Endothelial cell (in vitro differentiated cells): ENCODE measurements at regions not wholly inside any gene's neighbourhood (a gene's known extent, or its start where the extent isn't known, plus 50 kb on each side); places are given as distances from the start of the nearest gene placed in this dataset.

ENCODE experiments used
- DNase-seq: peaks from one replicate; pipeline ENCODE4 v3.0.0; 2021; ENCODE audit warnings: low spot score
- H3K27ac Mint-ChIP-seq: one replicate; pipeline ENCODE4 v1.8.0; 2021; ENCODE audit warnings: mixed read lengths, inconsistent platforms; ENCODE audit not compliant: unreplicated experiment
- H3K27me3 Mint-ChIP-seq: one replicate; pipeline ENCODE4 v1.8.0; 2021; ENCODE audit warnings: mild to moderate bottlenecking, moderate library complexity, mixed read lengths, inconsistent platforms; ENCODE audit not compliant: unreplicated experiment
- H3K36me3 Mint-ChIP-seq: one replicate; pipeline ENCODE4 v1.8.0; 2021; ENCODE audit warnings: mild to moderate bottlenecking, low read depth, mixed read lengths, inconsistent platforms; ENCODE audit not compliant: unreplicated experiment
- H3K4me1 Mint-ChIP-seq: one replicate; pipeline ENCODE4 v1.8.0; 2021; ENCODE audit warnings: mild to moderate bottlenecking, mixed read lengths, inconsistent platforms; ENCODE audit not compliant: unreplicated experiment
- H3K4me3 Mint-ChIP-seq: one replicate; pipeline ENCODE4 v1.8.0; 2021; ENCODE audit warnings: mild to moderate bottlenecking, mixed read lengths, inconsistent platforms; ENCODE audit not compliant: unreplicated experiment
- H3K9me3 Mint-ChIP-seq: one replicate; pipeline ENCODE4 v1.8.0; 2021; ENCODE audit warnings: mixed read lengths, inconsistent platforms; ENCODE audit not compliant: unreplicated experiment
- TF ChIP-seq, protein P1 (sequence below): fragments of 200-600 bp; sonication (generic); IDR thresholded peaks from one replicate; pipeline ENCODE4 v1.5.0; 2021; ENCODE audit warnings: antibody characterized with exemption; ENCODE audit not compliant: unreplicated experiment

DNA sequence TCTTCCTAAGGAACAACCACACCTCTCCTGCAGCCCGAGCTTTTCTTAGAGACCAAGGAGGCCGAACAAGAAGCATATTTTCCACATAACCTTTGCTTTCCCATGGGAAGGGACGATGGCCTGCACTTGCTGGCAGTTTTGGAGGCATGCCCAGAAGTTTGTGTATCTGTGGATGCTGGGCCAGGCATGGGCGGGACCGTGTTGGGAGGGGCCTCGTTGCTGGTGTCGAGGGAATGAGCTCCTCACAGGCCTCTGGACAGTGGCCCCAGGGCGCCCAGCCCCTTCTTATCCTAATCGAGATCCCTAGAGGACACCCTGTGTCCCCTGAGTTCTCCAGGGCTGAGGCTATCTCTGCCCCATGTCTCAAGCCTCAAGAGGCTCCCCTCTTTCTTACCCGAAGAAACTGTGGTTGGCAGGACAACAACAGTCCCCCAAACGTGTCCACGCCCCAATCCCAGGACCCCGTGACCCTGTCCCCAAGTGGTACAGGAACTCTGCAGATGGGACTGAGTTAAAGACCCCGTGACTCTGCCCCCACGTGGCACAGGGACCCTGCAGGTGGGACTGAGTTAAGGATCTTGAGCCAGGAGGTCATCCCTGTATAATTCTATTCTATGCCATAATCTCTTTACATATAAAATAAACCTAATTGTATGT, 99.5 kb upstream of the BHLHE23 start:
- no peak for DNase-seq
- peaks cover 10% of the 10 kb centered on the region for H3K9me3 Mint-ChIP-seq
- H3K27me3 Mint-ChIP-seq, result peaks cover 4% of the 10 kb centered on the region
- H3K4me1 Mint-ChIP-seq, result no peaks in the 10 kb centered on the region
- H3K4me3 Mint-ChIP-seq, result no peak overlapping the region
- TF ChIP-seq, protein P1, sequence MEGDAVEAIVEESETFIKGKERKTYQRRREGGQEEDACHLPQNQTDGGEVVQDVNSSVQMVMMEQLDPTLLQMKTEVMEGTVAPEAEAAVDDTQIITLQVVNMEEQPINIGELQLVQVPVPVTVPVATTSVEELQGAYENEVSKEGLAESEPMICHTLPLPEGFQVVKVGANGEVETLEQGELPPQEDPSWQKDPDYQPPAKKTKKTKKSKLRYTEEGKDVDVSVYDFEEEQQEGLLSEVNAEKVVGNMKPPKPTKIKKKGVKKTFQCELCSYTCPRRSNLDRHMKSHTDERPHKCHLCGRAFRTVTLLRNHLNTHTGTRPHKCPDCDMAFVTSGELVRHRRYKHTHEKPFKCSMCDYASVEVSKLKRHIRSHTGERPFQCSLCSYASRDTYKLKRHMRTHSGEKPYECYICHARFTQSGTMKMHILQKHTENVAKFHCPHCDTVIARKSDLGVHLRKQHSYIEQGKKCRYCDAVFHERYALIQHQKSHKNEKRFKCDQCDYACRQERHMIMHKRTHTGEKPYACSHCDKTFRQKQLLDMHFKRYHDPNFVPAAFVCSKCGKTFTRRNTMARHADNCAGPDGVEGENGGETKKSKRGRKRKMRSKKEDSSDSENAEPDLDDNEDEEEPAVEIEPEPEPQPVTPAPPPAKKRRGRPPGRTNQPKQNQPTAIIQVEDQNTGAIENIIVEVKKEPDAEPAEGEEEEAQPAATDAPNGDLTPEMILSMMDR, result no peak
- H3K36me3 Mint-ChIP-seq, result no peaks in the 10 kb centered on the region
- H3K27ac Mint-ChIP-seq, result no peak overlapping the region

DNA sequence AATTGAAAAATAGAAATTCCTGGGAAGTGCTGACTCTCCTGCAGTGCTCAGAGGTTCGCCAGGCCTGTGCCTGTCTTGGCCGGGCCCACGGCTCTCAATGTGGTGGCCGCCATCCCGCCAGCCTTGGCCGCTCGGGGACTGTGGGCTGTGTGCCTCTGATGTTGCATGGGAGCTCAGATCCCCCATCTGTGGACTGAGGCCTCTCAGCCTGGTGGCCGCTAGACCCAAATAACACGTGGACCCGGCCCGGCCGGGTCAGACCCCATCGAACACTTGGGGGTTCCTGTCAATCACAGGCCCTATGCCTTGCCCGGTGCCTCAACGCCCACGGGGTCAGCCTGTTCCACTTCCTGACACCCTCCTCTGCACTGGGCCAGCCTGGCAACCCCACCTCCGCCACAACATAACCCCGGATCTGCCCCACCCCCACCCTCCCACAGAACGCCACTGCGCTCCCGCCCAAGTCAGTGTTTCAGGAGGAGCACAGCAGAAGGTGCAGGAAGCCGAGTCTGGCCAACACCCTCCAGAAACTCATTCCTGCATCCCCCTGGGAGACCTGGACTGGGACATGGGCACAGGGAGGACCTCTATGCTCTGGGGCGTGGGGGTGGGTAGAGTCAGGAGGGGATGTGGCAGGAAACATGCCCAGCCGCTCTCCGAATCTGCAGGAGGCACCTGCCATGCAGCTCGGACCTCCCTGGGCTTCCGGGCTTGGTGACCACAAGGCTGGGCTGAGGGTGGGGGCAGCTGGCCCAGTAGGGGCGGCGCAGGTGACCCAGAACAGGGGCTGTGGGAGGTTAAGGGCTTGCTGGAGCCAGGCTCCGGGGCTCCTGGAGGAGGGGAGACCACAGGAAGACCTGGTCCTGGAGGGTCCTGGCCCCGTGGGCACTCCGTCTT, 98.7 kb upstream of the BHLHE23 start:
- no peak overlapping the region for H3K4me3 Mint-ChIP-seq
- H3K27ac Mint-ChIP-seq, result no peak overlapping the region
- H3K27me3 Mint-ChIP-seq, result peaks cover 4% of the 10 kb centered on the region

DNA sequence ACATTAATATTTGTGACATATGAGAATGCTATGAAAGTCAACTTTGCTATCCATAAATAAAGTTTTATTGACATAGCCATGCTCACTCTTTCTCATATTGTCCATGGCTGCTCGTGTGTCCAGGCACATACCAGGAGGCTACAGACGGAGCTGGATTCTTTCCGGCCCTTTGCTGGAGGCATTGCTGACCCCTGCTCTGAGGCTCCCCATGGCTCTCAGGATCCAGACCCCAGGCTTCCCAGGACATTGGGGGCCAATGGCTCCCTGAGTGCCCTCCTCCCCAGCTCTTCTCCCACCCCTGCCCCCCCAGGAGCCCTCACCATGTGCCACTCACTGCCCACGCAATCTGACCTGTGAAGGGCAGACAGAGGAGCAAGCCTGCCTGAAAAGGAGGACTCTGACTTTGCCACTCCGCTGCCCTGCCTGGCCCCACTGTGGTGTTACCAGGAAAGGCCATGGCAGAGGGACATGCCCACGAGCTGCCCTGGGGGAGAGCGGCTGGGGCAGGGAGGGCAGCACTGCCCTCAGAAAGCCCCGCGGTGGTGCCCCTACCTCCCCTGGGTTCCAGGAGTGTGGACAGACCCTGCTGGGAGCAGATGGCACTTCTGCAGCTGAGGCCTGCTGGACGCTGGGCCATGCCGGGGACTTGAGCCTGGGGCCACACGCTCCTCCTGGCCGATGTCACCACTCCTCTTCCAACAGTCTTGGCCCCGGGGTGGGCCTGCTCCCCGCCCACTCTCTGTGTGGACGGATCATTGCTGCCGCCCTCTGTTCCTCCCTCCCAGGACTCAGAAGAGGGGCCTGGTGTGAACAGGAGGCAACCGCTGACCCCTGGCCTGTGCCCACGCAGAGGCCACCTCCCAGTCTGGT, 97.8 kb upstream of the BHLHE23 start:
- DNase-seq, result no peak
- no peaks in the 10 kb centered on the region for H3K4me1 Mint-ChIP-seq
- H3K9me3 Mint-ChIP-seq, result peaks cover 5% of the 10 kb centered on the region
- no peak overlapping the region for H3K27ac Mint-ChIP-seq
- TF ChIP-seq, protein P1, result no peak
- no peak overlapping the region for H3K4me3 Mint-ChIP-seq
- H3K27me3 Mint-ChIP-seq, result peaks cover 4% of the 10 kb centered on the region
- H3K36me3 Mint-ChIP-seq, result no peaks in the 10 kb centered on the region

More for the DNA sequence above, 98.7 kb upstream of the BHLHE23 start:
- no peaks in the 10 kb centered on the region for H3K36me3 Mint-ChIP-seq
- TF ChIP-seq, protein P1, result no peak
- H3K4me1 Mint-ChIP-seq, result no peaks in the 10 kb centered on the region
- H3K9me3 Mint-ChIP-seq, result peaks cover 10% of the 10 kb centered on the region
- DNase-seq, result no peak

DNA sequence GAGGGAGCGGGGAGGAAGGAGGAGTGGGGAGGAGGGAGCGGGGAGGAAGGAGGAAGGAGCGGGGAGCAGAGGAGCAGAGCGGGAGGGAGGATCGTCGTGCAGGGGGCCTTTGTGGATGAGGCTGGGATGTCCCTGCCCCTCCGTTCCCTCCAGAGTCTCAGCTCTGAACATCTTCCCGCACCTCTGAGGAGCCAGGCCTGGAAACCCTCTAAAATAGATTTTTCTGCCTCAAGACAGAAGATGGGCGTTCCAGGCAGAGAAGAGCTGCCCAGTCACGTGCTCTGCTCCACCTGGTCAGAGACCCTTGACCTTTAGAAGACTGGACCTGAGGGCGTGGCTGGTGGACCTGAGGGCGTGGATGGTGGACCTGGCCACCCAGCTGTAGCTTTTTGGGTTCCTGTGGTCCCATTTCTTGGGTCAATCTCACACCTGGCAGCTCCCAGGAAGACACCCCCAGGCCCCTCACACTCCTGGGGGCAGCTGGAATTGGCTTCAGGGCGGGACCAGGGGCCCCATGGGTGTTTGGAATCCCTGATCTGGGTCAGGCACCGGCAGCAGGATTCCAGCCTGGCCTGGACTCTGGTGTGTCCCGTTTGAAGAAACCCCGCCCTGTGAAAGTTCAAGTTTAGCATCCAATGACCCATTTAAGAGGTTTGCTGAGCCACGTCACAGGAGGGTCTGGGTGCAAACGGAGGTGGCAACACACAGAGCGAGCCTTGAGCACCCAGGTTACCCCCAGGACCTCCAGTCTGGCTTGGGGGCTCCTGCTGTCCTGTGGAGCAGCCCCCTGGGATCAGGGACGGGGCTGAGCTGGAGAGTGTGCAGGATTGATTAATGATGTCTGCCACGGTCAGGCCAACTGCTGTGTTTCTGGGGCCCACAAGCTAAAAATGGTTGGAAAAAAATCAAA, 96.9 kb upstream of the BHLHE23 start:
- no peaks in the 10 kb centered on the region for H3K36me3 Mint-ChIP-seq
- no peak overlapping the region for H3K4me3 Mint-ChIP-seq
- H3K27me3 Mint-ChIP-seq, result peaks cover 4% of the 10 kb centered on the region
- TF ChIP-seq, protein P1, result no peak
- peaks cover 3% of the 10 kb centered on the region for H3K9me3 Mint-ChIP-seq
- DNase-seq, result no peak
- no peak overlapping the region for H3K27ac Mint-ChIP-seq
- no peaks in the 10 kb centered on the region for H3K4me1 Mint-ChIP-seq
